Gastrocnemius medialis (tissue), 4 donors: ENCODE measurements at regions not wholly inside any gene's neighbourhood (a gene's known extent, or its start where the extent isn't known, plus 50 kb on each side); places are given as distances from the start of the nearest gene placed in this dataset.

ENCODE experiments used
- POLR2A ChIP-seq, 2 donors: fragments of 450-650 bp; IDR thresholded peaks; one replicate each; pipeline ENCODE4 v1.6.1; 2017; ENCODE audit warnings: antibody characterized with exemption in 2 of 2, mild to moderate bottlenecking in 2 of 2, moderate library complexity in 2 of 2
- TF ChIP-seq, protein P1 (sequence below), 5 experiments: fragments of 450-650 bp in 3 of 5; fragments of 200-600 bp in 2 of 5; sonication (generic) in 2 of 5; IDR thresholded peaks in 4 of 5; conservative IDR thresholded peaks in 1 of 5; 1 replicate in 4 of 5; 2 replicates in 1 of 5; pipeline ENCODE4 v1.5.1; 2016 to 2019; ENCODE audit warnings: antibody characterized with exemption in 5 of 5, mild to moderate bottlenecking in 3 of 5, moderate library complexity in 3 of 5

DNA sequence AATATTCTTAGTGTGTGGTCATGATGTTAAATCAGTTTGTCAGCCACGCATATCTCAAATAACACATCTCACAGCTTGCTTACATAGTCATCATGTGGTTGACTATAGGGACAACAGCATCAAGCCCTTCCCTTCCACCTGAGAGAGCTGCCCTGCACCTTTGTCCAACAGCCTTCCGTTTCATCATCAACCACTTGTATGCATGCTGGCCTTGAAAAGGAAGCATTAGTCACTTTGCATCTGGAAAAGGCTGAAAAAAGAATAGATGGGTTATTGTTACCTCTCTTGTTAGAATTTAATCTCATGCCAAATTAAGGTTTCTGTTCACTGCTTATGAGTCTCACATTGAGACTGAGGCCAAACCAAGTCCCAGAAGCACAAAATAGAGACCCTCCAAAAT lies 1586.5 kb upstream of the SEL1L start:
- TF ChIP-seq, protein P1, sequence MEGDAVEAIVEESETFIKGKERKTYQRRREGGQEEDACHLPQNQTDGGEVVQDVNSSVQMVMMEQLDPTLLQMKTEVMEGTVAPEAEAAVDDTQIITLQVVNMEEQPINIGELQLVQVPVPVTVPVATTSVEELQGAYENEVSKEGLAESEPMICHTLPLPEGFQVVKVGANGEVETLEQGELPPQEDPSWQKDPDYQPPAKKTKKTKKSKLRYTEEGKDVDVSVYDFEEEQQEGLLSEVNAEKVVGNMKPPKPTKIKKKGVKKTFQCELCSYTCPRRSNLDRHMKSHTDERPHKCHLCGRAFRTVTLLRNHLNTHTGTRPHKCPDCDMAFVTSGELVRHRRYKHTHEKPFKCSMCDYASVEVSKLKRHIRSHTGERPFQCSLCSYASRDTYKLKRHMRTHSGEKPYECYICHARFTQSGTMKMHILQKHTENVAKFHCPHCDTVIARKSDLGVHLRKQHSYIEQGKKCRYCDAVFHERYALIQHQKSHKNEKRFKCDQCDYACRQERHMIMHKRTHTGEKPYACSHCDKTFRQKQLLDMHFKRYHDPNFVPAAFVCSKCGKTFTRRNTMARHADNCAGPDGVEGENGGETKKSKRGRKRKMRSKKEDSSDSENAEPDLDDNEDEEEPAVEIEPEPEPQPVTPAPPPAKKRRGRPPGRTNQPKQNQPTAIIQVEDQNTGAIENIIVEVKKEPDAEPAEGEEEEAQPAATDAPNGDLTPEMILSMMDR (IDR thresholded peaks at IDR 0.05 in 4 of 5, conservative IDR thresholded peaks at IDR 0.05 in 1 of 5) = no peak
- no peak for TF ChIP-seq POLR2A (IDR thresholded peaks at IDR 0.05)
